ENCODE measurements at regions not wholly inside any gene's neighbourhood (a gene's known extent, or its start where the extent isn't known, plus 50 kb on each side); places are given as distances from the start of the nearest gene placed in this dataset.
"Not testable (repeated sequence)": the region's sequence is repeated elsewhere in the genome, so short reads cannot be mapped to it uniquely, and the experiment has no call there.

GRCh38 chr7:9919-10318 is 182.5 kb upstream of the FAM20C start:
- not testable (repeated sequence) for TF ChIP-seq EZH2 (IDR thresholded peaks at IDR 0.05; ENCODE audit: low read depth, unreplicated experiment); CTCF (conservative IDR thresholded peaks at IDR 0.05; ENCODE audit: low read depth in 2 of 2); POLR2AphosphoS5 (IDR thresholded peaks at IDR 0.05; ENCODE audit: low read depth); REST (IDR thresholded peaks at IDR 0.05; ENCODE audit: unreplicated experiment); EZH2phosphoT487 (IDR thresholded peaks at IDR 0.05; ENCODE audit: unreplicated experiment); CREB1 (CRISPR knock-in tag; IDR thresholded peaks at IDR 0.05; ENCODE audit: low read depth); ETS1 (IDR thresholded peaks at IDR 0.05)

Measured in GM23338 (cell line).